Gastroesophageal sphincter (tissue), 4 donors: ENCODE measurements at regions not wholly inside any gene's neighbourhood (a gene's known extent, or its start where the extent isn't known, plus 50 kb on each side); places are given as distances from the start of the nearest gene placed in this dataset.

Experiments used
- ATAC-seq: fragments of 150-250 bp; one replicate; pipeline ENCODE4 v1.9.1; 2016; ENCODE audit warnings: mild to moderate bottlenecking, moderate library complexity
- H3K27ac ChIP-seq, 4 donors: fragments of 200-600 bp; sonication (generic) in 3 of 4; 1 replicate in 3 of 4; 2 replicates in 1 of 4; pipeline ENCODE4 v1.5.1; 2016 to 2019
- H3K27me3 ChIP-seq: fragments of 200-600 bp; sonication (generic); one replicate; pipeline ENCODE4 v1.5.1; 2019
- H3K36me3 ChIP-seq, 2 donors: fragments of 200-600 bp; sonication (generic); one replicate each; pipeline ENCODE4 v1.5.1; 2019; ENCODE audit warnings: control low read depth in 1 of 2
- H3K4me1 ChIP-seq, 3 donors: fragments of 200-600 bp; sonication (generic); 1 replicate in 2 of 3; 2 replicates in 1 of 3; pipeline ENCODE4 v1.5.1; 2016 to 2019; ENCODE audit warnings: control low read depth in 2 of 3
- H3K4me3 ChIP-seq, 2 donors: fragments of 200-600 bp; sonication (generic); one replicate each; pipeline ENCODE4 v1.5.1; 2019; ENCODE audit warnings: mild to moderate bottlenecking in 1 of 2, moderate library complexity in 1 of 2
- H3K9me3 ChIP-seq, 3 donors: fragments of 200-600 bp; sonication (generic); one replicate each; pipeline ENCODE4 v1.5.1; 2017 to 2019; ENCODE audit warnings: control low read depth in 2 of 3
- EP300 ChIP-seq: sonication (generic); formaldehyde crosslinking; IDR thresholded peaks from one replicate; pipeline ENCODE4 v1.6.1; 2017; ENCODE audit warnings: antibody characterized with exemption, mild to moderate bottlenecking
- POLR2A ChIP-seq, 2 donors: fragments of 450-650 bp; IDR thresholded peaks; one replicate each; pipeline ENCODE4 v1.6.1; 2017; ENCODE audit warnings: antibody characterized with exemption in 2 of 2, mild to moderate bottlenecking in 2 of 2, moderate library complexity in 1 of 2
- POLR2AphosphoS5 ChIP-seq: sonication (generic); formaldehyde crosslinking; IDR thresholded peaks from one replicate; pipeline ENCODE4 v1.6.1; 2017; ENCODE audit warnings: antibody characterized with exemption
- WGBS, 2 donors: methylation state at CpG; one replicate each; pipeline ENCODE4 v1.1.5; 2018; ENCODE audit warnings: low coverage in 1 of 2; 5-methylcytosine and 5-hydroxymethylcytosine counted together
- TF ChIP-seq, protein P1 (sequence below), 4 experiments: fragments of 200-600 bp in 2 of 4; fragments of 450-650 bp in 2 of 4; sonication (generic) in 1 of 4; IDR thresholded peaks; one replicate each; pipeline ENCODE4 v1.5.1; 2017 to 2019; ENCODE audit warnings: antibody characterized with exemption in 4 of 4, mild to moderate bottlenecking in 2 of 4, moderate library complexity in 2 of 4

DNA sequence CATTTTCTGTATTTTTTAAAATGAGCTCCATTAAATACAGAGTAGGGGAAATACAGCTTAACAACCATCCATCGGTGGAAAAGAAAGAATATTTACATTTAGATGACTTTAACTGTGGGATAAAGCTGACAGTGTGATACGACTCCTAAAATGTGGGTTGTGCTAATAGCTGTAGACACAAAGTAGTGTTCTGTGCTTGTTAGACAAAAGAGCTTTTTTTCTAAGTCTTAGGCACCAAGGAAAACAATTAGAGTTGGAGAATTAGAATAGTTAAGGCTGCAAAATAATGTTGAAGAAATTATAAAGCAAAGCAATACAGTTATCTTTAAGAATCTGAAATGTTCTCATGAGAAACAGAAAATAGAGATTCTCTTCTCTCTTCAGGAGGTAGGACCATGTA is 307.7 kb upstream of the KIRREL3 start:
- Histone ChIP-seq H3K4me1 (no peaks in the 10 kb centered on the region), H3K36me3 (no peaks in the 10 kb centered on the region), H3K27me3 (peaks cover 9% of the 10 kb centered on the region), H3K9me3 (no peaks in the 10 kb centered on the region), H3K4me3 (no peak overlapping the region), H3K27ac (no peak overlapping the region)
- no peak for TF ChIP-seq EP300
- no peak for TF ChIP-seq POLR2A (IDR thresholded peaks at IDR 0.05)
- TF ChIP-seq, protein P1, sequence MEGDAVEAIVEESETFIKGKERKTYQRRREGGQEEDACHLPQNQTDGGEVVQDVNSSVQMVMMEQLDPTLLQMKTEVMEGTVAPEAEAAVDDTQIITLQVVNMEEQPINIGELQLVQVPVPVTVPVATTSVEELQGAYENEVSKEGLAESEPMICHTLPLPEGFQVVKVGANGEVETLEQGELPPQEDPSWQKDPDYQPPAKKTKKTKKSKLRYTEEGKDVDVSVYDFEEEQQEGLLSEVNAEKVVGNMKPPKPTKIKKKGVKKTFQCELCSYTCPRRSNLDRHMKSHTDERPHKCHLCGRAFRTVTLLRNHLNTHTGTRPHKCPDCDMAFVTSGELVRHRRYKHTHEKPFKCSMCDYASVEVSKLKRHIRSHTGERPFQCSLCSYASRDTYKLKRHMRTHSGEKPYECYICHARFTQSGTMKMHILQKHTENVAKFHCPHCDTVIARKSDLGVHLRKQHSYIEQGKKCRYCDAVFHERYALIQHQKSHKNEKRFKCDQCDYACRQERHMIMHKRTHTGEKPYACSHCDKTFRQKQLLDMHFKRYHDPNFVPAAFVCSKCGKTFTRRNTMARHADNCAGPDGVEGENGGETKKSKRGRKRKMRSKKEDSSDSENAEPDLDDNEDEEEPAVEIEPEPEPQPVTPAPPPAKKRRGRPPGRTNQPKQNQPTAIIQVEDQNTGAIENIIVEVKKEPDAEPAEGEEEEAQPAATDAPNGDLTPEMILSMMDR (IDR thresholded peaks at IDR 0.05) = no peak
- TF ChIP-seq POLR2AphosphoS5 = no peak
- ATAC-seq = no peak
- WGBS, 2 donors = 32 to 41% methylated on average over 2 of the region's 2 CpGs

DNA sequence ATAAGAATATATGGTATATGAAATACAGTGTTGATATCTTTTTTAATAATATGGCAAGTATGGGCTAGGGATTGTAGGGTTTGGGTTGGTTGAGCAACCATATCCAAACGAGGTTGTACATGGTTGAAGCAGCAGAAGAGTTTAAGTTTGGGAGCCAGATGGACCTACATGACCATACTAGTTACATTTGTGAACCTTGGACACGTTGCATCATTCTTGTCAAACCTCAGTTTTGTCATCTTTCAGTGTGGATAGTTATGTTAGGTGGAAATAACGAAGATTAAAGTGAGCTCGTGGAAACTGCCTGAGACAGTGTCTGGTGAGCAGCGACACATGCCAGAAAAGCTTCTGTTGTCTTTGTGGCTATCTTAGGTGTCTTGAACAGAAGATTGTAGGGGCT is 307.1 kb upstream of the KIRREL3 start:
- TF ChIP-seq, protein P1 (IDR thresholded peaks at IDR 0.05) = no peak
- TF ChIP-seq POLR2A (IDR thresholded peaks at IDR 0.05) (no peak), POLR2AphosphoS5 (no peak), EP300 (no peak)
- Histone ChIP-seq H3K27me3 (peaks cover 9% of the 10 kb centered on the region), H3K4me3 (no peak overlapping the region), H3K27ac (no peak overlapping the region), H3K4me1 (no peaks in the 10 kb centered on the region), H3K9me3 (no peaks in the 10 kb centered on the region), H3K36me3 (no peaks in the 10 kb centered on the region)
- WGBS, 2 donors = 51 to 57% methylated on average over 5 of the region's 5 CpGs
- no peak for ATAC-seq

DNA sequence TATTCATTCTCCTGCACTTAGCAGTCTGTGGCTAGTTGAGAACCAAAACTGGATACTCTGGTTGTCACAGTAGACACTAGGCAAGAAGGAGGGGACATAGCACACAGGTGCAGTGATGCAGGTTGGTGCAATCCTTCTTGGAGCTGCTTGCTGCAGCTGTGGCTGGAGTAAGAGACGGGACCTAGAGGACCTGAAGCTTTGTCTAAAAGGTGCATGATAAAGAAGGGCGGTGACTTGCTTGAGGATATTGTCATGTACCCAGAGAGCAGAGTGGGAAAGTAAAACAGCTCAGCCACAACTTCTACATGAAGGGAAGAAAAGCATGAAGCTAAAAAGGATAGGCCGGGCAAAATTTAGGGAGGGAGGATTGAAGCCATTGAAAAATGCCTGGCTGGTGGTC is 304.1 kb upstream of the KIRREL3 start:
- H3K4me3 ChIP-seq = no peak overlapping the region
- WGBS, 2 donors = 90 to 92% methylated on average over 2 to 3 of the region's 3 CpGs
- H3K4me1 ChIP-seq = no peaks in the 10 kb centered on the region
- no peak for ATAC-seq
- no peaks in the 10 kb centered on the region for H3K9me3 ChIP-seq
- TF ChIP-seq, protein P1 (IDR thresholded peaks at IDR 0.05) = no peak
- TF ChIP-seq POLR2A (IDR thresholded peaks at IDR 0.05) (no peak), EP300 (no peak), POLR2AphosphoS5 (no peak)
- peaks cover 9% of the 10 kb centered on the region for H3K27me3 ChIP-seq
- no peak overlapping the region for H3K27ac ChIP-seq
- H3K36me3 ChIP-seq = no peaks in the 10 kb centered on the region

DNA sequence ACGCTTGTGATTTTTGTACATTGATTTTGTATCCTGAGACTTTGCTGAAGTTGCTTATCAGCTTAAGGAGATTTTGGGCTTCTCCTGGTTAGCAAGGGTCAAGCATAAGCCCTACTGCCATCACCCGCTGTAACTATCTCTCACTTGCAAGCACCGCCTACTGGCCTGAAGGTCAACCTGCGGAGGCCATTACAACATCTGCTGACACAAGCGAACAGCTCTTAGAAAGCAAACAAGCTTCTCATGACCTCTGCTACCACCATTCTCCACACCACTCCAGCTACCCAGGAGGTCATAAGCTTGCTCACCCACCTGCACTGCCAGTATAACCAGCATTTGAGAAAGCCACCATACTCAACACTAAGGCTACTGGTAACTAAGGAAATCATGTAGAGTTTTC is 288.4 kb upstream of the KIRREL3 start:
- H3K27ac ChIP-seq = no peak overlapping the region
- no peak for ATAC-seq
- H3K4me3 ChIP-seq = no peak overlapping the region
- H3K9me3 ChIP-seq = peaks cover 0 to 12% (median 0%) of the 10 kb centered on the region in 3 donors
- TF ChIP-seq, protein P1 (IDR thresholded peaks at IDR 0.05) = no peak
- TF ChIP-seq EP300 = no peak
- no peak for TF ChIP-seq POLR2AphosphoS5
- TF ChIP-seq POLR2A (IDR thresholded peaks at IDR 0.05) = no peak
- no peaks in the 10 kb centered on the region for H3K4me1 ChIP-seq
- WGBS, 2 donors = 89 to 100% methylated on average over 3 to 4 of the region's 5 CpGs
- H3K36me3 ChIP-seq = no peaks in the 10 kb centered on the region
- no peaks in the 10 kb centered on the region for H3K27me3 ChIP-seq

DNA sequence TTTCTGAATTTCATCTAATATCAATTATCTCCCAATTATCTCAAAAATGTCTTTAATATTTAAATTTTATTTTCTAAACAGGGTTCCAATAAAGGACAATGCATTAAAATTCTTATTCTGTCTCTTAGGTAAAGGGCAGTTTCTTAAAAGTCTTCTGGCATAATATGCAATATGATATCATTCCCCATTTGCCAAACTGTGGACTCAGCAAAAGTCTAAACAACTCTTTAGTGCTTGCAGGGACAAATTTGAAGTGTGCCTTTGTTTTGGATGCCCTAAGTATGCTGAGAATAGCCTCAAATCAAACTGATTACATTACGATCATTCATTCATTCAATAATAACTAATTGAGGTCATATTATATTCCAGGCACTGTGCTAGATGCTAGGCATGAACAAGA is 281.0 kb upstream of the KIRREL3 start:
- no peaks in the 10 kb centered on the region for H3K27me3 ChIP-seq
- no peak for ATAC-seq
- no peak for TF ChIP-seq POLR2A (IDR thresholded peaks at IDR 0.05)
- no peaks in the 10 kb centered on the region for H3K4me1 ChIP-seq
- H3K27ac ChIP-seq = no peak overlapping the region
- no peaks in the 10 kb centered on the region for H3K9me3 ChIP-seq
- no peaks in the 10 kb centered on the region for H3K36me3 ChIP-seq
- H3K4me3 ChIP-seq = no peak overlapping the region
- WGBS, 2 donors = 78 to 94% methylated on average over 1 of the region's 1 CpG

DNA sequence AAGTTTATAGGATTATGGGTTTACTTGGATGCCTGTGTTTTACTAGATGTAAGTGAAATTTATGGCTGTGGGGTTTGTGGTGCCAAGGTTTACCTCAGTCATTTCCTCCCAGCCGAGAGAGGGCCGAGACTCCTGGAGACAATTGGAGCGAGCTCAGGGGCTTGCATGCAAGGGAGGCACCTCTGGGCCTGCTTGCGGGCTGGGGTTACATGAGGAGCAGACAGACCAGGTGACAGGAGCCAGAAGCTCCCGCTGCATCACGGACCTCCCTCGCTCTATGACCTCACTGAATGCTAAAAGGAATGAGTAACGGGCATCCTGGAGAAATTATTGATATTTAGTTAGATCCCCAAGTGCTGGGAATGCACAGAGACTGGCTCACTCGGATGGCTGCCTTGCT is 275.2 kb upstream of the KIRREL3 start:
- no peaks in the 10 kb centered on the region for H3K36me3 ChIP-seq

More for the DNA sequence above, 275.2 kb upstream of the KIRREL3 start:
- Histone ChIP-seq H3K9me3 (no peaks in the 10 kb centered on the region), H3K4me3 (no peak overlapping the region), H3K27me3 (no peaks in the 10 kb centered on the region), H3K27ac (no peak overlapping the region), H3K4me1 (no peaks in the 10 kb centered on the region)
- WGBS, 2 donors = 60% methylated on average over 1 of the region's 9 CpGs
- no peak for TF ChIP-seq POLR2A (IDR thresholded peaks at IDR 0.05)
- TF ChIP-seq EP300 = no peak
- TF ChIP-seq POLR2AphosphoS5 = no peak
- TF ChIP-seq, protein P1 (IDR thresholded peaks at IDR 0.05) = no peak
- ATAC-seq = no peak
